CD8-positive, alpha-beta memory T cell (primary cell): ENCODE measurements at regions not wholly inside any gene's neighbourhood (a gene's known extent, or its start where the extent isn't known, plus 50 kb on each side); places are given as distances from the start of the nearest gene placed in this dataset.

Experiments
- CTCF ChIA-PET: fragments of 350-600 bp; sonication (Branson Sonifier 250); formaldehyde crosslinking; loops from one replicate; lab custom pipeline; 2021; ENCODE audit warnings: antibody characterized with exemption; lab: Charles Lee
- POLR2A ChIA-PET: fragments of 350-600 bp; sonication (Branson Sonifier 250); formaldehyde crosslinking; loops from one replicate; lab custom pipeline; 2021; ENCODE audit warnings: antibody characterized with exemption; lab: Charles Lee
- DNase-seq, 5 donors: peaks; one replicate each; pipeline versions ENCODE4 v3.0.0 to v3.0.0-alpha.2; 2020 to 2022; ENCODE audit warnings: mixed read lengths in 1 of 5
- H3K27ac ChIP-seq: one replicate; pipeline ENCODE4 v1.7.0; 2013; ENCODE audit warnings: low read depth, mild to moderate bottlenecking, low read length, moderate library complexity
- H3K27me3 ChIP-seq: 2 replicates; pipeline ENCODE4 v1.7.0; 2013; ENCODE audit warnings: low read length, mild to moderate bottlenecking; ENCODE audit not compliant: insufficient read depth, poor library complexity, severe bottlenecking
- H3K36me3 ChIP-seq: 2 replicates; pipeline ENCODE4 v1.7.0; 2013; ENCODE audit warnings: mild to moderate bottlenecking, low read length, moderate library complexity; ENCODE audit not compliant: insufficient read depth
- H3K4me1 ChIP-seq: 2 replicates; pipeline ENCODE4 v1.7.0; 2013; ENCODE audit warnings: mild to moderate bottlenecking, low read length, moderate library complexity; ENCODE audit not compliant: insufficient read depth
- H3K4me3 ChIP-seq: 2 replicates; pipeline ENCODE4 v1.7.0; 2013; ENCODE audit warnings: mild to moderate bottlenecking, low read length
- H3K9me3 ChIP-seq: 2 replicates; pipeline ENCODE4 v1.7.0; 2013; ENCODE audit warnings: mild to moderate bottlenecking, low read length
- H3K27ac Mint-ChIP-seq, 8 donors: one replicate each; pipeline ENCODE4 v1.8.0; 2020 to 2021; ENCODE audit warnings: mixed read lengths in 8 of 8, mild to moderate bottlenecking in 6 of 8, inconsistent platforms in 3 of 8, moderate library complexity in 3 of 8
- H3K27me3 Mint-ChIP-seq, 2 donors: one replicate each; pipeline ENCODE4 v1.8.0; 2020 to 2021; ENCODE audit warnings: mixed read lengths in 2 of 2, mild to moderate bottlenecking in 1 of 2, moderate library complexity in 1 of 2
- H3K36me3 Mint-ChIP-seq, 3 donors: one replicate each; pipeline ENCODE4 v1.8.0; 2020 to 2021; ENCODE audit warnings: mixed read lengths in 3 of 3, inconsistent platforms in 1 of 3, mild to moderate bottlenecking in 1 of 3
- H3K4me1 Mint-ChIP-seq, 3 donors: one replicate each; pipeline ENCODE4 v1.8.0; 2020 to 2021; ENCODE audit warnings: mixed read lengths in 3 of 3, inconsistent platforms in 1 of 3, mild to moderate bottlenecking in 1 of 3
- H3K4me3 Mint-ChIP-seq, 7 donors: one replicate each; pipeline ENCODE4 v1.8.0; 2020 to 2021; ENCODE audit warnings: mixed read lengths in 7 of 7, mild to moderate bottlenecking in 6 of 7, moderate library complexity in 4 of 7, inconsistent platforms in 2 of 7
- H3K9me3 Mint-ChIP-seq, 5 donors: one replicate each; pipeline ENCODE4 v1.8.0; 2020 to 2022; ENCODE audit warnings: mixed read lengths in 5 of 5, mild to moderate bottlenecking in 3 of 5, moderate library complexity in 2 of 5, inconsistent platforms in 1 of 5

DNA sequence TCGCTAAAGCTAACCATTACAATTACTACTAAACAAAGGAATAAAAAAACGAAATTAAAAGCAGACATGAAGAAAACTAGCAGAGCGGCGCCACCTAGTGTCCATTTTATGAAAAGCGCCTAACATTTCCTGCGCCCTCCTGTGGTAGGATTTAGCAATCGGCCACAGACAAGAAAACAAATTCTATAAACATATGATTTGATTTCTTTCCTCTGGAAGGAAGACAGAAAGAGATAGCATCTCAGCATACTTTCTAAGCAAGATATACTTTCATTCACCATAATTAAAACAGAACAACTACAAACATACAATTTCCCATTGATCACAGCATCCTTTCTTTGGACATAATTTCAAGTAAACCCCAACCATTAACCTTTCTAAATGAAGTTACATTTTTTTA is 337.7 kb upstream of the NPVF start:
- H3K4me1 ChIP-seq: no peaks in the 10 kb centered on the region
- Mint-ChIP-seq H3K4me1 (peaks cover 2 to 4% (median 3%) of the 10 kb centered on the region in 3 donors), H3K27me3 (peaks cover 6 to 10% of the 10 kb centered on the region in 2 donors), H3K27ac (peak overlapping the region in 1 of 8 donors; percentile 7), H3K4me3 (peak overlapping the region in 1 of 7 donors; percentile 44), H3K36me3 (no peaks in the 10 kb centered on the region), H3K9me3 (no peaks in the 10 kb centered on the region)
- POLR2A ChIA-PET: no interaction called here
- H3K9me3 ChIP-seq: no peaks in the 10 kb centered on the region
- H3K36me3 ChIP-seq: no peaks in the 10 kb centered on the region
- CTCF ChIA-PET: interaction anchor here (0.9 to 5.2 kb wide), 9 partner anchors 10 to 308 kb away, joined by 3 to 42 read pairs (median 3); no protein-coding TSS in a partner anchor
- H3K27me3 ChIP-seq: no peaks in the 10 kb centered on the region
- H3K4me3 ChIP-seq: no peak overlapping the region
- no peak overlapping the region for H3K27ac ChIP-seq
- peak; percentile 30 to 65 (median 44) for DNase-seq

DNA sequence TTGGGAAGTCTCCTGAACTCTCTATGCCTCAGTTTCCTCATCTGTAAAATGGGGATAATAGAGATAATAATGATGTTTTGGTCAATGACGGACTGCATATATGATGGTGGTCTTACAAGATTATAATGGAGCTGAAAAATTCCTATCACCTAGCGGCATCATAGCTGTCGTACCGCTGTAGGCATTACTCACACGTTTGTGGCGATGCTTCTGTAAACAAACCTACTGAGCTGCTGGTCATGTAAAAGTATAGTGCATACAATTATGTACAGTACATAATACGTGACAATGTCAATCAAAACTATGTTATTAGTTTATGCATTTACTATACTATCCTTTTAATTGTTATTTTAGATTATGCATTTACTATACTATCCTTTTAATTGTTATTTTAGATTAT is 339.1 kb upstream of the NPVF start:
- no peak overlapping the region for H3K27ac ChIP-seq
- H3K27me3 Mint-ChIP-seq: peaks cover 4% of the 10 kb centered on the region in 2 donors
- no peaks in the 10 kb centered on the region for H3K9me3 ChIP-seq
- H3K4me3 ChIP-seq: no peak overlapping the region
- no peaks in the 10 kb centered on the region for H3K36me3 Mint-ChIP-seq
- no peak overlapping the region for H3K4me3 Mint-ChIP-seq
- H3K4me1 ChIP-seq: no peaks in the 10 kb centered on the region
- no peaks in the 10 kb centered on the region for H3K36me3 ChIP-seq
- DNase-seq: no peak
- no peak overlapping the region for H3K27ac Mint-ChIP-seq
- ChIA-PET CTCF (interaction anchor here (0.9 to 5.2 kb wide), 4 partner anchors 18 to 310 kb away, joined by 3 to 42 read pairs (median 6); no protein-coding TSS in a partner anchor), POLR2A (no interaction called here)
- no peaks in the 10 kb centered on the region for H3K9me3 Mint-ChIP-seq
- no peaks in the 10 kb centered on the region for H3K27me3 ChIP-seq
- H3K4me1 Mint-ChIP-seq: peaks cover 2 to 4% (median 3%) of the 10 kb centered on the region in 3 donors

DNA sequence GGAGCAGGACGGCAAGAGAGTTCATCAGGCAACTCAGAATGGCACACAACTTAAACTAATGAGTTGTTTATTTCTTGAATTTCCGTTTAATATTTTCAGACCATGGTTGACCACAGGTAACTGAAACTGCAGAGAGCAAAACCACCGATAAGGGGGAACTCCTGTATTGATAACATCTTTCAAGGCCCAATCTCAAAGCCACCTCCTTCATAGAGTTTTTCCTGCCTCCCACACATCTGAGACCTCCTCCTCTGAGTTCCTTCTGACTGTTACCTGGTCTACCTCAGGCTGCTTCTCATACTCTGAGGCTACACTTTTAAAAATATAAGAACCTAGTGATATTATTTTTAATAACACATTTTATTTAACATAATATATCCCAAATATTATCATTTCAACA is 341.5 kb upstream of the NPVF start:
- ChIA-PET CTCF (interaction anchor here (1.5 kb wide), 1 partner anchor 9 kb away, joined by 4 read pairs; no protein-coding TSS in a partner anchor), POLR2A (no interaction called here)
- Mint-ChIP-seq H3K36me3 (no peaks in the 10 kb centered on the region), H3K27me3 (peaks cover 2 to 16% of the 10 kb centered on the region in 2 donors), H3K9me3 (no peaks in the 10 kb centered on the region), H3K27ac (peak overlapping the region in 1 of 8 donors; percentile 74), H3K4me1 (peaks cover 2 to 4% (median 3%) of the 10 kb centered on the region in 3 donors), H3K4me3 (no peak overlapping the region)
- no peak overlapping the region for H3K27ac ChIP-seq
- no peaks in the 10 kb centered on the region for H3K36me3 ChIP-seq
- no peak overlapping the region for H3K4me3 ChIP-seq
- H3K9me3 ChIP-seq: no peaks in the 10 kb centered on the region
- no peaks in the 10 kb centered on the region for H3K4me1 ChIP-seq
- H3K27me3 ChIP-seq: no peaks in the 10 kb centered on the region
- no peak for DNase-seq

DNA sequence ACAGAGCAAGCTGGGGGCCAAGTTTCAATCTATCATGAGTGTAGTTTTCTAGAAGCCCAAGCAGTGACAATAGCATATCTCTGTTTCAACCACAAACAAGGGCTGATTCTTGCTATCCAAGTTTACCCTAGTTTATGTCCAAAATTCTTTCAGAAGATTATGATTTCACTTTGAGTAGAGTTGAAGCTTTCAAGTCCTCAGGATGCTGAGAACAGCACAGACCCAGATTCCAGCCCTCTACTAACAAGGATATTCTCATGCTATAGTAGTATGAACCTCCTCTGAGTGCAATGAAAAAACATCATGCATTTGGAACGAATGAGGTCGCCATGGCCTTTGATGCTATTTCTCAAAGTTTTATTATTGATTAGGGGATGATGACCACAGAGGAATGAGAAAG is 344.1 kb upstream of the NPVF start:
- Mint-ChIP-seq H3K9me3 (no peaks in the 10 kb centered on the region), H3K36me3 (no peaks in the 10 kb centered on the region), H3K27ac (no peak overlapping the region), H3K4me1 (no peaks in the 10 kb centered on the region), H3K27me3 (peaks cover 5 to 21% of the 10 kb centered on the region in 2 donors), H3K4me3 (no peak overlapping the region)
- no peak overlapping the region for H3K4me3 ChIP-seq
- no peaks in the 10 kb centered on the region for H3K9me3 ChIP-seq
- H3K27ac ChIP-seq: no peak overlapping the region
- no peak for DNase-seq
- POLR2A ChIA-PET: no interaction called here
- no peaks in the 10 kb centered on the region for H3K27me3 ChIP-seq
- no peaks in the 10 kb centered on the region for H3K36me3 ChIP-seq
- no peaks in the 10 kb centered on the region for H3K4me1 ChIP-seq
- CTCF ChIA-PET: no interaction called here

DNA sequence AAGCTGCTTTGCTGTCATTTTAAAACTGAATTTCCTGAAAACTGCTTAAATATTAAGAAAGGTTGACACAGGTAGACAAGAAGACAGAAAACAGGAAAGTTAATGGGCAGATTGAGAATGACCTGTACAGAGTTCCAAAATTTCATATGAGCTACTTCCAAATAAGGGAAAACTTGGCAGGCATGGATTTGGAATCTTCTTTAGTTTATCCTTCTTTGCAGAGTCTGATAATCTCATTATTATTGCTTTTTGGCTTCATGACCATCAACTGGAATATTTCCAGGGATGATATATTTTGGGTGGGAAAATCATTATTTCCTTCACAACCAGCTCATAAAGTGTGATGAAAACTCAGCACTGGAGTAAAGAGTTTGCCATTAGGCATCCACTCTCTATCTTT is 346.5 kb upstream of the NPVF start:
- Histone ChIP-seq H3K4me3 (no peak overlapping the region), H3K4me1 (no peaks in the 10 kb centered on the region), H3K9me3 (no peaks in the 10 kb centered on the region), H3K27ac (no peak overlapping the region), H3K36me3 (no peaks in the 10 kb centered on the region), H3K27me3 (no peaks in the 10 kb centered on the region)
- DNase-seq: no peak
- Mint-ChIP-seq H3K36me3 (no peaks in the 10 kb centered on the region), H3K4me1 (no peaks in the 10 kb centered on the region), H3K27me3 (peaks cover 2 to 24% of the 10 kb centered on the region in 2 donors), H3K9me3 (no peaks in the 10 kb centered on the region), H3K4me3 (no peak overlapping the region), H3K27ac (no peak overlapping the region)
- POLR2A ChIA-PET: no interaction called here
- CTCF ChIA-PET: no interaction called here

DNA sequence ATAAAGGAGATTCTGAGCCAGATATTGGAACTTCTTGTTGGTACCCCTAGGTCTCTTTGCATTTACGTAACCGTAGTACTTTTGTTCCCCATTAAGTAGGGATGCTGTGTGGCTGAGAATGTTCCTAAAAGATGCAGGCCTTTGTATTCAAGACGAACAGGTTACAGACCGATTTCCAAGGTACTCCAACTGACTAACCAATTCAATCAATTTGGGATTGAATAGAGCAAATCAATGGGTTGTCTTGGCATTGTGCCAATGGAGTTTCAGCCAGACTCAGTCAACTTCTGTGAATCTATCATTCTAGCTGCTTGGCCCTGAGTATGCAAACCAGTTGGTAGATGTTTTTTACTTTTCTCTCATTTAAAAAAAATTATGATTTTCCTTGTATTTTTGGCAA is 347.3 kb upstream of the NPVF start:
- H3K36me3 Mint-ChIP-seq: no peaks in the 10 kb centered on the region
- POLR2A ChIA-PET: no interaction called here
- CTCF ChIA-PET: no interaction called here
- Histone ChIP-seq H3K4me3 (no peak overlapping the region), H3K27me3 (no peaks in the 10 kb centered on the region), H3K9me3 (no peaks in the 10 kb centered on the region), H3K27ac (no peak overlapping the region), H3K4me1 (no peaks in the 10 kb centered on the region), H3K36me3 (no peaks in the 10 kb centered on the region)
- H3K27ac Mint-ChIP-seq: no peak overlapping the region
- H3K4me3 Mint-ChIP-seq: no peak overlapping the region
- no peak for DNase-seq
- no peaks in the 10 kb centered on the region for H3K9me3 Mint-ChIP-seq
- H3K4me1 Mint-ChIP-seq: no peaks in the 10 kb centered on the region
- H3K27me3 Mint-ChIP-seq: peaks cover 2 to 24% of the 10 kb centered on the region in 2 donors

DNA sequence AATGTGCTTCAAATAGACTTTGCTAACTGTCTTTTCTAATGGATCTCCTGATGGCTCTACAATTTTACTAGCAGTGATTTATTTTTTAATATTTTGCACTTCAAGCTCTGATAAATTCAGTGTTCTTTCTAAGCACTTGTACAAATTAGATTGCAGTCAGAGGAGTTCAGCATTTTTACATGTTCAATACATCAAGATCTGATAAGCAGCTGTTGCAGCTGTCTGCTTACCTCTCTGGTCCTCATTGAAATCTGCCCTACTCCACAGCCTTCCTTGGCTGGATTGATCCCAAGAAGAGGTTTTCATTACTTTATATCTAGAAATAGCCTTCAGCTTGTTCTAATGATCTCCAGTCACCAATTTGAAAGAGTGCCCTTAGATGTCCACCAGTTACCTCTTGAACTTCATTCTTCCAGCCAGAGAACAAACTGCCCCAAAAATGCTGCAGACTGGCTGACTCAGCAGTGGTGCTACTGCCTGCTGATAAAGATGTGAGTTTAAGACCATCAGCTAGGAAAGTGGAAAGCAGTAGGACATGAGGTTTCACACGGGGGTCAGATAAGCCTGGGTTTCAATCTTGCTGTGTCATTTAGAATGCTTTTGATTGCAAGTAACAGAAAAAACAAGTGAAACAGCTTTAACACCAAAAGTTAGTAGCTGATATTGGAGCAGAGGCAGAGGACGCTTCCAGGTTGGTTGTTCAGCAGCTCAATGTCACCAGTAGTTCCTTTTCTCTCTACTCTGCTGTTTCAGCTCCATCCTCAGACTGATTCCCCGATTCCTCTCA is 350.9 kb upstream of the NPVF start:
- CTCF ChIA-PET: interaction anchor here (1.4 to 1.6 kb wide), 2 partner anchors 36 to 320 kb away, joined by 3 to 4 read pairs; no protein-coding TSS in a partner anchor
- POLR2A ChIA-PET: no interaction called here
- no peaks in the 10 kb centered on the region for H3K9me3 ChIP-seq
- Mint-ChIP-seq H3K4me3 (no peak overlapping the region), H3K9me3 (no peaks in the 10 kb centered on the region), H3K36me3 (no peaks in the 10 kb centered on the region), H3K27me3 (peaks cover 2 to 23% of the 10 kb centered on the region in 2 donors), H3K4me1 (no peaks in the 10 kb centered on the region), H3K27ac (no peak overlapping the region)
- DNase-seq: no peak
- no peak overlapping the region for H3K4me3 ChIP-seq
- no peaks in the 10 kb centered on the region for H3K27me3 ChIP-seq
- no peak overlapping the region for H3K27ac ChIP-seq
- H3K36me3 ChIP-seq: no peaks in the 10 kb centered on the region
- no peaks in the 10 kb centered on the region for H3K4me1 ChIP-seq

DNA sequence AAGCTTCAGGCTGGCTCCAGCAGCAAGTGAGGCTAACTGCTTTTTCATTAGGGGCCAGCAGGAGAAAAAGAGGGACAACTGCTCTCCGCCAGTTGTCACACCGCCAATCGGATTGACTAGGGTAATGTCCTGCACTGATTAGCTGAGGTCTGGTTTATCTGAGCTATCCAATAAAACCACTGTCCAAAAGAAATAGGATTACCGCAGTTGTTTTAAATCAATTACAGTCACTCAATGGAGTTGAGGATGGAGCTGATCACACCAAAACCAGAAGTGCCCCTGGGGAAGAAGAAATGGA is 351.4 kb upstream of the NPVF start:
- Histone ChIP-seq H3K9me3 (no peaks in the 10 kb centered on the region), H3K27ac (no peak overlapping the region), H3K27me3 (no peaks in the 10 kb centered on the region), H3K36me3 (no peaks in the 10 kb centered on the region), H3K4me1 (no peaks in the 10 kb centered on the region), H3K4me3 (no peak overlapping the region)
- Mint-ChIP-seq H3K36me3 (no peaks in the 10 kb centered on the region), H3K4me3 (no peak overlapping the region), H3K27me3 (peaks cover 2 to 21% of the 10 kb centered on the region in 2 donors), H3K27ac (no peak overlapping the region), H3K4me1 (no peaks in the 10 kb centered on the region), H3K9me3 (no peaks in the 10 kb centered on the region)
- CTCF ChIA-PET: interaction anchor here (1.4 to 1.6 kb wide), 2 partner anchors 36 to 321 kb away, joined by 3 to 4 read pairs; no protein-coding TSS in a partner anchor
- DNase-seq: no peak
- POLR2A ChIA-PET: no interaction called here
